Lower leg skin (tissue), 3 donors: ENCODE measurements at regions not wholly inside any gene's neighbourhood (a gene's known extent, or its start where the extent isn't known, plus 50 kb on each side); places are given as distances from the start of the nearest gene placed in this dataset.

Source experiments
- CTCF ChIP-seq, 3 donors: fragments of 450-650 bp; IDR thresholded peaks; one replicate each; pipeline ENCODE4 v1.5.1; 2016; ENCODE audit warnings: antibody characterized with exemption in 3 of 3, mild to moderate bottlenecking in 3 of 3, moderate library complexity in 2 of 3
- POLR2A ChIP-seq, 2 donors: fragments of 450-650 bp; IDR thresholded peaks; one replicate each; pipeline ENCODE4 v1.6.1; 2016 to 2017; ENCODE audit warnings: antibody characterized with exemption in 2 of 2, mild to moderate bottlenecking in 1 of 2, moderate library complexity in 1 of 2

- no peak for TF ChIP-seq CTCF (IDR thresholded peaks at IDR 0.05)
- no peak for TF ChIP-seq POLR2A (IDR thresholded peaks at IDR 0.05)
Measured at GRCh38 chr9:16157651-16158050, 604.8 kb downstream of the CCDC171 start.
